ENCODE measurements at regions not wholly inside any gene's neighbourhood (a gene's known extent, or its start where the extent isn't known, plus 50 kb on each side); places are given as distances from the start of the nearest gene placed in this dataset.

- TF ChIP-seq EZH2 (IDR thresholded peaks at IDR 0.05; ENCODE audit: low read length, unreplicated experiment) (no peak), CTCF (conservative IDR thresholded peaks at IDR 0.05; ENCODE audit: low read depth, low read length) (no peak), EZH2phosphoT487 (IDR thresholded peaks at IDR 0.05; ENCODE audit: borderline replicate concordance, low read length) (no peak)
These were observed 79.7 kb upstream of the LINC01488 start for GRCh38 chr11:69401715-69402114.
